Stimulated activated memory B cell treated with anti-CD40 and anti-IgM and Interleukin-4, amounts not matched to agents 10 μg/mL and 1 μg/mL and 100 μg/mL, for 72 hours (primary cell): ENCODE measurements at regions not wholly inside any gene's neighbourhood (a gene's known extent, or its start where the extent isn't known, plus 50 kb on each side); places are given as distances from the start of the nearest gene placed in this dataset.

Experiments
- ATAC-seq: fragments of 150-1000 bp; cut with Tn5 transposase; 2 replicates; pipeline ENCODE4 v1.10.0; 2021
- H3K27ac Mint-ChIP-seq: one replicate; pipeline ENCODE4 v1.8.0; 2022; ENCODE audit warnings: mild to moderate bottlenecking, mixed read lengths
- H3K27me3 Mint-ChIP-seq: one replicate; pipeline ENCODE4 v1.8.0; 2022; ENCODE audit warnings: mixed read lengths
- H3K36me3 Mint-ChIP-seq: one replicate; pipeline ENCODE4 v1.8.0; 2022; ENCODE audit warnings: mixed read lengths
- H3K4me1 Mint-ChIP-seq: one replicate; pipeline ENCODE4 v1.8.0; 2022; ENCODE audit warnings: mixed read lengths
- H3K4me3 Mint-ChIP-seq: one replicate; pipeline ENCODE4 v1.8.0; 2022; ENCODE audit warnings: mild to moderate bottlenecking, moderate library complexity, mixed read lengths
- H3K9me3 Mint-ChIP-seq: one replicate; pipeline ENCODE4 v1.8.0; 2022; ENCODE audit warnings: mixed read lengths

GRCh38 chr6:88490195-88490907 lies 324.2 kb upstream of the CNR1 start:
- no peaks in the 10 kb centered on the region for H3K9me3 Mint-ChIP-seq
- peaks cover 21% of the 10 kb centered on the region for H3K4me1 Mint-ChIP-seq
- ATAC-seq: no peak
- H3K36me3 Mint-ChIP-seq: no peaks in the 10 kb centered on the region
- no peaks in the 10 kb centered on the region for H3K27me3 Mint-ChIP-seq
- H3K4me3 Mint-ChIP-seq: no peak overlapping the region
- no peak overlapping the region for H3K27ac Mint-ChIP-seq

DNA sequence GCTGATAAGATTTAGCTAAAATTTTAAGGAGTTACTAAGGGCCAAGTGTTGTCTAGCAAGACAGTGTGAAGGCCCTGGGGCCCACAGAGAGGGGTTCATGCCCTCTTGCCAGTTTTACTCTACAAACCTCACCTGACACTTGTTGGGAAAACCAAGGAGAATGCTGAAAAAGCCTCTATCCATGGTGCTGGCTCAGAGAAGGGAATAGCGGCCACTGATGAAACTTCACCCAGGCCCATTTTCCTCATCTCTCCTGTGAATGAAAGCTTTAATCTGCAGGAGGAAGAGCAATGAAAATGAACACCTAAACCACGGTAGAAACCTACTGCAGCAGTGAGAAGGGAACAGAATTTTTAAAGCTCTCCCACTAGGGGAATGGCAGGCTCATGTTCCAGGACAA lies 317.3 kb upstream of the CNR1 start:
- no peaks in the 10 kb centered on the region for H3K27me3 Mint-ChIP-seq
- H3K4me1 Mint-ChIP-seq: no peaks in the 10 kb centered on the region
- no peak for ATAC-seq
- no peak overlapping the region for H3K4me3 Mint-ChIP-seq
- H3K27ac Mint-ChIP-seq: no peak overlapping the region
- no peaks in the 10 kb centered on the region for H3K36me3 Mint-ChIP-seq
- H3K9me3 Mint-ChIP-seq: peaks cover 3% of the 10 kb centered on the region

- H3K9me3 Mint-ChIP-seq: peaks cover 3% of the 10 kb centered on the region
Observed at GRCh38 chr6:88482465-88482864, 316.3 kb upstream of the CNR1 start.

GRCh38 chr6:88481519-88481918 lies 315.4 kb upstream of the CNR1 start:
- H3K27me3 Mint-ChIP-seq: no peaks in the 10 kb centered on the region
- no peaks in the 10 kb centered on the region for H3K36me3 Mint-ChIP-seq
- no peak overlapping the region for H3K27ac Mint-ChIP-seq
- H3K4me3 Mint-ChIP-seq: no peak overlapping the region
- no peaks in the 10 kb centered on the region for H3K4me1 Mint-ChIP-seq
- no peak for ATAC-seq
- H3K9me3 Mint-ChIP-seq: peaks cover 3% of the 10 kb centered on the region

More at GRCh38 chr6:88482465-88482864, 316.3 kb upstream of the CNR1 start:
- Mint-ChIP-seq H3K4me1 (no peaks in the 10 kb centered on the region), H3K27me3 (no peaks in the 10 kb centered on the region), H3K4me3 (no peak overlapping the region), H3K36me3 (no peaks in the 10 kb centered on the region), H3K27ac (no peak overlapping the region)
- no peak for ATAC-seq

DNA sequence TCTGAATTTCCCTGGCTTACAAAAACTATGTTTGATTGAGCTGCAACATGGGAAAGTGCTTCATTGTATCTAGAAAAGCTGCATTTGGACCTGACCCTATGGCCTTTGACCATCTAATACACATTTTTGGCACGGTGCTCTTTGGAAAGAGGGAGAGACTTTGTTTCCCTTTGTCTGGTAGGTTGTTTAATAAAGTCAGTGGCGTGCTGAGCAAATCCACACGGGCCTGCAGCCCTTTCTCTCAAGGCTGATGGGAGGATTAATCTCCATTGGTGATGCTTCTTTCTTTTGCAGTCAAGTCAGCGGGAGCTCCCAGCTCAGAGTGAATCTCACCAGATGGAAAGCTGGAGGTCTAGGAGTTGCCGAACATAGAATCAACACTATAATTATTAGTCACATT lies 314.7 kb upstream of the CNR1 start:
- peaks cover 3% of the 10 kb centered on the region for H3K9me3 Mint-ChIP-seq

GRCh38 chr6:88477413-88477812 lies 311.3 kb upstream of the CNR1 start:
- Mint-ChIP-seq H3K27ac (no peak overlapping the region), H3K4me3 (no peak overlapping the region), H3K4me1 (no peaks in the 10 kb centered on the region), H3K9me3 (no peaks in the 10 kb centered on the region), H3K36me3 (no peaks in the 10 kb centered on the region), H3K27me3 (peaks cover 22% of the 10 kb centered on the region)
- ATAC-seq: no peak

More for the DNA sequence above, 314.7 kb upstream of the CNR1 start:
- ATAC-seq: no peak
- Mint-ChIP-seq H3K4me1 (no peaks in the 10 kb centered on the region), H3K36me3 (no peaks in the 10 kb centered on the region), H3K27ac (no peak overlapping the region), H3K4me3 (no peak overlapping the region), H3K27me3 (peaks cover under 1% of the 10 kb centered on the region)

- no peak for ATAC-seq
- Mint-ChIP-seq H3K4me3 (no peak overlapping the region), H3K4me1 (no peaks in the 10 kb centered on the region), H3K36me3 (no peaks in the 10 kb centered on the region), H3K9me3 (no peaks in the 10 kb centered on the region), H3K27me3 (peaks cover 22% of the 10 kb centered on the region), H3K27ac (no peak overlapping the region)
Observed at GRCh38 chr6:88476388-88476787, 310.2 kb upstream of the CNR1 start.

GRCh38 chr6:88474720-88475119 lies 308.6 kb upstream of the CNR1 start:
- H3K27ac Mint-ChIP-seq: no peak overlapping the region
- no peaks in the 10 kb centered on the region for H3K36me3 Mint-ChIP-seq
- no peak for ATAC-seq
- H3K4me3 Mint-ChIP-seq: no peak overlapping the region
- no peaks in the 10 kb centered on the region for H3K4me1 Mint-ChIP-seq
- peaks cover 22% of the 10 kb centered on the region for H3K27me3 Mint-ChIP-seq
- H3K9me3 Mint-ChIP-seq: no peaks in the 10 kb centered on the region

GRCh38 chr6:88473589-88473988 lies 307.4 kb upstream of the CNR1 start:
- no peak for ATAC-seq
- H3K27ac Mint-ChIP-seq: no peak overlapping the region
- H3K9me3 Mint-ChIP-seq: no peaks in the 10 kb centered on the region
- H3K36me3 Mint-ChIP-seq: no peaks in the 10 kb centered on the region
- no peak overlapping the region for H3K4me3 Mint-ChIP-seq
- H3K4me1 Mint-ChIP-seq: no peaks in the 10 kb centered on the region
- H3K27me3 Mint-ChIP-seq: peaks cover 22% of the 10 kb centered on the region

DNA sequence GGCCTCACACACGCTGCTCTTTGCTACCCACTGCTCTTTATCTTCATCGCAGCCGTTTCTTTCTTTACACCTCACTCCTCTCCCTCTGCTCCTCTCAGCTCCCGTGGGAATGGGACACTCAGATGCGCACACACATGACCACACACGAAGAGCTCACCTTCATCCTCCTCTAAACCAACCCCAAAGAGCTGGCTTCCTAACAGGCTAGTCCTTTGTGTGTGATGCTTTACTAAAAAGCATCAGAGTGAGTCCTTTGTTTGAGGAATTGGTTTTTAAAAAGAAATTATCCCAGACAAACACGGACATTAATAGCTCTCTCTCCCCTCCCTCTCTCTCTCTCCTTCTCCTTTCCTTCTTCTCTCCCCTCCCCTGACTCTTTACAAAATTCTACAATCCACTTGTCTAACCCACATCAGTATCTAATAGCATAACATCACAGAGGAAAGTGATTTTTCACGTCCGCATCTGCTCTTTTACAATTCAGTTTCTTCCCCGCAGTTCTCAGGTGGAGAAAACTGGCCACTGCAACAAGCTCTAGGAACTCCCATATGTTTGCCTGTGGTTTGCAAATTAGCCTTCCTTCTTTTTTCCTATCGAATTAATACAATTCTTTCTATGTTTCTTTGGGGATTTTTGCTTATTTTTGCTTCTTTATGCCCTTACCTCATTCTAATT lies 306.8 kb upstream of the CNR1 start:
- no peaks in the 10 kb centered on the region for H3K9me3 Mint-ChIP-seq
- no peak for ATAC-seq
- no peaks in the 10 kb centered on the region for H3K4me1 Mint-ChIP-seq
- peaks cover 22% of the 10 kb centered on the region for H3K27me3 Mint-ChIP-seq
- H3K36me3 Mint-ChIP-seq: no peaks in the 10 kb centered on the region
- H3K27ac Mint-ChIP-seq: no peak overlapping the region
- no peak overlapping the region for H3K4me3 Mint-ChIP-seq

- H3K27me3 Mint-ChIP-seq: peaks cover 19% of the 10 kb centered on the region
- no peaks in the 10 kb centered on the region for H3K36me3 Mint-ChIP-seq
- H3K9me3 Mint-ChIP-seq: peaks cover 6% of the 10 kb centered on the region
- no peak for ATAC-seq
- no peak overlapping the region for H3K27ac Mint-ChIP-seq
- no peaks in the 10 kb centered on the region for H3K4me1 Mint-ChIP-seq
- no peak overlapping the region for H3K4me3 Mint-ChIP-seq
Observed at GRCh38 chr6:88459643-88460042, 293.5 kb upstream of the CNR1 start.

GRCh38 chr6:88459189-88459588 lies 293.0 kb upstream of the CNR1 start:
- H3K4me1 Mint-ChIP-seq: no peaks in the 10 kb centered on the region
- H3K4me3 Mint-ChIP-seq: no peak overlapping the region
- H3K9me3 Mint-ChIP-seq: peaks cover 6% of the 10 kb centered on the region
- ATAC-seq: no peak
- no peaks in the 10 kb centered on the region for H3K36me3 Mint-ChIP-seq
- H3K27ac Mint-ChIP-seq: no peak overlapping the region
- H3K27me3 Mint-ChIP-seq: peaks cover 19% of the 10 kb centered on the region

- Mint-ChIP-seq H3K4me1 (no peaks in the 10 kb centered on the region), H3K27me3 (peaks cover 19% of the 10 kb centered on the region), H3K4me3 (no peak overlapping the region), H3K27ac (no peak overlapping the region), H3K36me3 (no peaks in the 10 kb centered on the region), H3K9me3 (peaks cover 6% of the 10 kb centered on the region)
- no peak for ATAC-seq
Observed at GRCh38 chr6:88458662-88459061, 292.5 kb upstream of the CNR1 start.

- Mint-ChIP-seq H3K36me3 (no peaks in the 10 kb centered on the region), H3K4me1 (no peaks in the 10 kb centered on the region), H3K27ac (no peak overlapping the region), H3K4me3 (no peak overlapping the region), H3K9me3 (no peaks in the 10 kb centered on the region), H3K27me3 (peaks cover 10% of the 10 kb centered on the region)
- no peak for ATAC-seq
Observed at GRCh38 chr6:88456221-88456859, 290.2 kb upstream of the CNR1 start.

DNA sequence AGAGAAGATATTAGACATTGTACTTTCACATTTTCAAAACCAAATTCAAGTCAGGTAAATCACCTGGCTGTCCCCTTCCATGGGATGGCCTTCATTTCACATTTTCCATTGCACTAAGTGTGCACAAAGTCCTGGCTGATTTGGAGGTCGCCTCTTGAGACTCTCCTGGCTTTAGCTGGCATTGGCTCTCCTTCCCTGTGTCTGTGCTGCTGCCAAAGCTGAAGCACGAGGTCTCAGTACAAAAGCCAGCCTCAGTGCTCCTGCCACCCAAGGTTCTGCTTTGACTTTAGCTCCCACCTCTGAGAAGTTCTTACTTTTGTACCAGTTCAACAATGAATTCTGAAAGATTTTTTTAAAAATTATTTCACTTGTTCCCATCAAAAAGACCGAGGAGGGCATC lies 289.2 kb upstream of the CNR1 start:
- H3K27ac Mint-ChIP-seq: no peak overlapping the region
- H3K27me3 Mint-ChIP-seq: peaks cover 16% of the 10 kb centered on the region
- H3K36me3 Mint-ChIP-seq: no peaks in the 10 kb centered on the region
- no peaks in the 10 kb centered on the region for H3K4me1 Mint-ChIP-seq
- ATAC-seq: no peak
- H3K4me3 Mint-ChIP-seq: no peak overlapping the region
- H3K9me3 Mint-ChIP-seq: no peaks in the 10 kb centered on the region

GRCh38 chr6:88454658-88455057 lies 288.5 kb upstream of the CNR1 start:
- no peak overlapping the region for H3K27ac Mint-ChIP-seq
- no peak overlapping the region for H3K4me3 Mint-ChIP-seq
- no peaks in the 10 kb centered on the region for H3K36me3 Mint-ChIP-seq
- no peaks in the 10 kb centered on the region for H3K4me1 Mint-ChIP-seq
- no peak for ATAC-seq
- H3K27me3 Mint-ChIP-seq: peaks cover 16% of the 10 kb centered on the region
- H3K9me3 Mint-ChIP-seq: no peaks in the 10 kb centered on the region
